NCI-H1092 (cell line): ENCODE measurements at regions not wholly inside any gene's neighbourhood (a gene's known extent, or its start where the extent isn't known, plus 50 kb on each side); places are given as distances from the start of the nearest gene placed in this dataset.

Experiments
- DNase-seq: peaks from one replicate; lab custom pipeline; 2025; lab: John Stamatoyannopoulos, UW

GRCh38 chr21:25139414-25139813 lies 467.9 kb downstream of the MRPL39 start:
- DNase-seq: no peak

- DNase-seq: no peak
Observed at GRCh38 chr21:25133939-25134338, 473.3 kb downstream of the MRPL39 start.

GRCh38 chr21:25127811-25128210 lies 479.5 kb downstream of the MRPL39 start:
- DNase-seq: no peak

DNA sequence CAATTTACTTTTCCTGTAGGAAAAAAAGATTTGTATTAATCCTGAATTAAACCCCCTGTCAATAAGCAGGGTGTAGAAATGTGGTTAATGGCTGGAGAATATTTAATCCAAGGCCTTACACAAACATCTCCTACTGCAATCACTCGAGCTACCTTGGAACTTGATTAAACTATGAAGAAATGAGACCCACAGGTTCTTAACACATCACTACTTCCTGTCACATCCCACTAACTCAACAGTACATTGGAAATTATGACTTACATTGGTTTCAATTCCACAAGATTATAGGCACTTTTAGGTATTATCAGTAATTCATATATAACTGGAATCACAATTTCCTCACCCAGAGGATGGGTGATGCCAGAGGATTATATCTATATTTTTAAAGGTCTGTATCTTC lies 480.3 kb downstream of the MRPL39 start:
- no peak for DNase-seq

DNA sequence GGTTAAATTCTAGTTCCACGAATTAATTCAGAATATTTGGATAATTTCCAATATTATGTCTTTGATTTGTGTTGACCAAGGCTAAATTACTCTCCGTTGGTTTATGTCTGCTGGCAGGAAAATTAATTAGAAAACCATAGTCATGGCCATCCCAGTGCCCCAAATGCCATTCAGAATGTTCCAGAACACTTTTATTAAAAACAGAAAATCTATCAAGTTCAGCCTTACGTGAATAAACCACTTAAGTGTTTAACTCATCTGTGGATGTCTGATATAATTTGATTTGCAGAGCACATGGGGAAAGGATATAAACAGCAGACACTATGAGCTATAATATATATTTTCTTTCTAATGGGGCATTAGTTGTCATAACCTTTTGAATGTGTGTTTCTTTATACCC lies 480.7 kb downstream of the MRPL39 start:
- no peak for DNase-seq

- DNase-seq: no peak
Observed at GRCh38 chr21:25118648-25119047, 488.6 kb downstream of the MRPL39 start.

- no peak for DNase-seq
Observed at GRCh38 chr21:25115021-25115420, 492.3 kb downstream of the MRPL39 start.

- no peak for DNase-seq
Observed at GRCh38 chr21:25107708-25108107, 499.6 kb downstream of the MRPL39 start.

GRCh38 chr21:25103500-25104207 lies 503.6 kb downstream of the MRPL39 start:
- no peak for DNase-seq

- no peak for DNase-seq
Observed at GRCh38 chr21:25097648-25098047, 509.6 kb downstream of the MRPL39 start.

- DNase-seq: no peak
Observed at GRCh38 chr21:25094695-25095094, 512.6 kb downstream of the MRPL39 start.

DNA sequence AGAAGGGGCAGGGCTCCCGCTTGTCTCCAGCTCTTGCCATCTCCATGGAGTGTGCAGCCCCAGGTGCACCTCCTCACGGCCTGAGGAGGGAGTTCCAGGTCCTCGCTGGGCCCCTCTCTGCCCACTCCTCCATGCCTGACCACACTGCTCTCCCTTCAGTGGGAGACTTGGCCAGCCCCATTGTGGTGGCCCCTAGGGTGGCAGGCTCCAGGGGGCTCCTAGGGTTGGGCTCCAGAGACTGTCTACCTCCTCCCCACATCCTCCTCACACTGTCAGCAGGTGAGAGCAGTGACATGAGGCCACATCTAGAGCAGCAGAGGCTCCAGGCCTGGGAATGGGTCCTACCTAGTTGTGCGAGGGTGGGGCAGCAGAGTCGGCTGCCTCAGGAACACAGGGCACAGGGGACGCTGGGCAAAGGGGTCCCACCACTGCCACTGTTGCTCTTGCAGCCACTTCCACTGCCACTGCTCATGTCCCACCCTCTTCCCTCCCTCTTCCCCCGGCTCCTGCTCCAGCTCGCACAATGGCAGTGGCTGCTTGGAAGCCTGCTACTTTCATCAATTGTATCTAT lies 514.8 kb downstream of the MRPL39 start:
- no peak for DNase-seq

DNA sequence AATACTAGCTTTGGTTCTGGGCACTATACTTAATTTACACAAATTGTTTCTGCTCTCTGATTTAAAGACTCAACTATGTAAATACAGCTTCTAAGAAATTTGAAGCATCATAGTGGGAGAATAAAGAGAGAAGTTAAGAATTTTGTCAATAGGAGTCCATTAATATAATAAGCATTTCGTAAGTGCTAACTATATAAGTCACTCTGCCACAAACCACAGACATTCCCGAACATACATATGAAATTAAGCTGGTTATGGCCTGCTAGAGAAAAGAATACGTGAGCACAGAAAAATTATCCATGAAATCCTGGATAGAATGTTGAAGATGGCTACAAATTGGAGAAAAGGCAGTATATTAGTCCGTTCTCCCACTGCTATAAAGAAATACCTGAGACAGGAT lies 526.2 kb downstream of the MRPL39 start:
- no peak for DNase-seq

DNA sequence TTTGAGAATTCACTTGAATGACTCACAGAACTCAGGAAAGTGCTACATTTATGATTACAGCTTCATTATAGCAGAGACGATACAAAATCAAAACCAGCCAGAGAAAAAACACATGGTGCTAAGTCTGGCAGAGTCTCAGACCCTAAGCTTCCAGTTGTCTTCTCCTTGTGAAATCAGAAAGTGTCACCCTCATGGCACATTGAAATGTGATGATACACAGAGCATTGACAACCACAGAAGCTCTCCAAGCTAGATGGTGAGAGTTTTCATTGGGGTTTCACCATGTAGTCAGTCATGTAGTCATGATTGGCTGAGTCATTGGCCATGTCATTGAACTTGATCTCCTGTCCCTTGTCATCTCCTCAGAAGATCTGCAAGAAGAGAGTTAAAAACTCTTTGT lies 526.6 kb downstream of the MRPL39 start:
- DNase-seq: no peak

DNA sequence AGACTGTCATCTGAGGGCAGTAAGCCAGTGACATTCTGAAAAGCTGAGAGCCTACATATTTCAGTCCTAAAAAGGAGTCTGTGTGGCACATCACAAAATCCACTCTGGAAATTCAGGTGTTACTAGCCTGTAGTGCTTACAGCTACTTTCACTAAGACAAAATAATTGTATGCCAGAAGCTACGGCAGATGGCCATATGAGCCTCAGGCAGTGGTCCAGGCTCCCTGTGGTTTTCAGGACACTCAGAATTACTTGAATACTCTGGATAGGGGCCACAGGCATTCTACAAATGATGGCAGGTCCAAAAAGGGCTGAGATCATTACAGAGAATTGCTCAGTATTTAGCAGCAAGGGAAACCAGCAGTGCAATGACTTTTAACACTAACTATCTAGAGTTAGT lies 527.1 kb downstream of the MRPL39 start:
- DNase-seq: no peak

DNA sequence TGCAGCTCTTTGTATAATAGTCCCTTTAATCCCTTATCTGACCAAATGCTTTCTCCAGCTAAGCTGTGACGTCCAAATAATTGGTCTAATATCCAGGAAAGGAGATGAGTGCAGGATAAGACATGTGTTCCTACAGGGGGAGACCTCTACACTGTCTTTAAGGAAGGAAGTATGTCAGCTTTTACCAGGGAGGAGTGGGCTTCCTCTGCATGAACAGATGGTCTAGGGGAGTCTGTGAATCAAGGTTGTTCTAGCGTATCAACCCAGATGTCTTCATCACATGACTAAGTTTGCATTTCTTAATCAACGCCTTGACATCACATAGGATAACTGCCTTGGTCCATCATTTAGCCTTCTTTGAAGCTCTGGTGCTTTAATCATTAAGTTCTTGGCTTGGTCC lies 528.2 kb downstream of the MRPL39 start:
- DNase-seq: no peak

- DNase-seq: no peak
Observed at GRCh38 chr21:25062061-25062460, 545.2 kb downstream of the MRPL39 start.

DNA sequence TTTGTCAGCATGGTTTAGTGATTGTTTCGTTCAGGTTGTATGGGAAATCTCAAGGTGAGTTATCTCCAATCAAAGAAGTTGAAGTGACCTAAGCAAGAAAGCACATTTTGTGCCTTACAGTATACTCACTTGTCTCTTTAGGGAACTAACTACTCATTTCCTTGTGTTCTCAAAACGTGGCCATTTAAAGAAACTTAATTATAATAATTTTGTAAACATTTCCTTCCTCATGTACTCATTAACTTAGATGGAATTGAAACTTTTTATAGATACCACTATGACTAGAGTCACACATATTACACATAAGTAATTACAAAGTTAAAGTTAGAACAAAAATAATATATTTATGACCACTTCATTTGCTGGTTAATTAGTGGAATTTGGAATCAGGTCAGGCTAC lies 552.6 kb downstream of the MRPL39 start:
- DNase-seq: no peak

GRCh38 chr21:25039461-25040380 lies 567.6 kb downstream of the MRPL39 start:
- peak; percentile 21 for DNase-seq

- no peak for DNase-seq
Observed at GRCh38 chr21:25036775-25037174, 570.5 kb downstream of the MRPL39 start.

- no peak for DNase-seq
Observed at GRCh38 chr21:25031750-25032149, 575.5 kb downstream of the MRPL39 start.

- no peak for DNase-seq
Observed at GRCh38 chr21:25029580-25029979, 577.7 kb downstream of the MRPL39 start.

- DNase-seq: no peak
Observed at GRCh38 chr21:25025596-25025995, 581.7 kb downstream of the MRPL39 start.
